H1 (cell line): ENCODE measurements at regions not wholly inside any gene's neighbourhood (a gene's known extent, or its start where the extent isn't known, plus 50 kb on each side); places are given as distances from the start of the nearest gene placed in this dataset.

ENCODE experiments used
- CEBPB ChIP-seq: IDR thresholded peaks from 2 replicates; pipeline ENCODE4 v1.6.1; 2012; ENCODE audit warnings: low read depth, low read length
- ZNF274 ChIP-seq: IDR thresholded peaks from 2 replicates; pipeline ENCODE4 v1.7.0; 2012; ENCODE audit warnings: low read length, borderline replicate concordance; ENCODE audit errors: extremely low read depth

DNA sequence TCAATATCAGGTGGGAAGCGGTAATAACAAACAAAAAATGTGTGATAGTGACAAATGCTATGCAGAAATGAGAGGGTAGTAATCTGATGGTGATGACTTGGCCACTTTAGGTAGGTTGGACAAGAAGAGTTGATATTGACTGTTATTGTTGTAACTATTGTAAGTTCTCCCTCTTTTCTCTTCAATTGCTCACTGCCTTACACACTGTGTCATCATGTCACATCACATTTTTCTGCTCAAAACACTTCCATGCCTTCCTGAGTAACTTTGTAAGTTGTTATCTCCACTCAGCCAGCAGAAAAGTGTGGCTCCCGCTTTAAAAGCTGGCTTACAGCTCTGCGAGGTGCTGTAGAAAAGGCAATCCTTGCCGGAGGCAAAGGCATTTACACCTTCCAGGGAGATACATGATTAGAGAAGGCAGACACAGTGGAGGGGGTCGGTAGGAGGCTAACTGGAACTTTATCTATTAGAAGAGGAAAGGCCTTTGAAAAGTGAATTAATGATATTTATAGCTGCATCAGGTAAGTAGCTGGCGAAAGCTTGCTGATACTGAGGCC is 85.2 kb upstream of the CLINT1 start (continued):
- TF ChIP-seq CEBPB: no peak
- no peak for TF ChIP-seq ZNF274
